Neuronal stem cell (in vitro differentiated cells): ENCODE measurements at regions not wholly inside any gene's neighbourhood (a gene's known extent, or its start where the extent isn't known, plus 50 kb on each side); places are given as distances from the start of the nearest gene placed in this dataset.
A peak's percentile ranks its signal among the peaks of the same experiment; 100 is the strongest.

Source experiments
- DNase-seq: peaks from one replicate; pipeline ENCODE4 v3.0.0-alpha.2; 2013; ENCODE audit warnings: low spot score
- H2AFZ ChIP-seq: one replicate; pipeline ENCODE4 v1.6.1; 2013; ENCODE audit warnings: mild to moderate bottlenecking, low read length, inconsistent platforms
- H2AK5ac ChIP-seq: 2 replicates; pipeline ENCODE4 v1.6.1; 2013; ENCODE audit warnings: low read depth, mild to moderate bottlenecking, inconsistent platforms, low read length, moderate library complexity, mixed read lengths
- H2BK120ac ChIP-seq: 2 replicates; pipeline ENCODE4 v1.6.1; 2013; ENCODE audit warnings: low read depth, mild to moderate bottlenecking, inconsistent platforms, low read length, moderate library complexity, mixed read lengths
- H2BK12ac ChIP-seq: one replicate; pipeline ENCODE4 v1.6.1; 2013; ENCODE audit warnings: low read length, inconsistent platforms
- H2BK15ac ChIP-seq: 2 replicates; pipeline ENCODE4 v1.6.1; 2013; ENCODE audit warnings: mild to moderate bottlenecking, low read length, inconsistent platforms, mixed read lengths
- H2BK5ac ChIP-seq: one replicate; pipeline ENCODE4 v1.6.1; 2013; ENCODE audit warnings: inconsistent platforms, mild to moderate bottlenecking, low read length, moderate library complexity
- H3K14ac ChIP-seq: one replicate; pipeline ENCODE4 v1.6.1; 2013; ENCODE audit warnings: low read length, inconsistent platforms
- H3K18ac ChIP-seq: 2 replicates; pipeline ENCODE4 v1.6.1; 2013; ENCODE audit warnings: low read length, inconsistent platforms
- H3K23ac ChIP-seq: 2 replicates; pipeline ENCODE4 v1.6.1; 2013; ENCODE audit warnings: low read depth, mild to moderate bottlenecking, mixed read lengths, low read length, inconsistent platforms; ENCODE audit not compliant: poor library complexity
- H3K27ac ChIP-seq: replicated peaks from 3 replicates; pipeline ENCODE4 v1.5.1; 2013; ENCODE audit warnings: low read length, inconsistent platforms
- H3K27me3 ChIP-seq, 3 experiments: 2 replicates each; pipeline ENCODE4 v1.6.1; 2013; ENCODE audit warnings: low read length in 3 of 3, mild to moderate bottlenecking in 2 of 3, inconsistent platforms in 1 of 3, low read depth in 1 of 3, mixed read lengths in 1 of 3, moderate library complexity in 1 of 3; ENCODE audit not compliant: control insufficient read depth in 3 of 3, insufficient read depth in 3 of 3
- H3K36me3 ChIP-seq, 2 donors: replicated peaks in 1 of 2; 2 replicates each; pipeline ENCODE4 v1.6.1; 2013; ENCODE audit warnings: low read length in 2 of 2; ENCODE audit not compliant: control insufficient read depth in 2 of 2, insufficient read depth in 2 of 2
- H3K4ac ChIP-seq: 2 replicates; pipeline ENCODE4 v1.6.1; 2013; ENCODE audit warnings: inconsistent platforms, mild to moderate bottlenecking, low read length, moderate library complexity
- H3K4me1 ChIP-seq, 2 donors: 1 replicate in 1 of 2; 2 replicates in 1 of 2; pipeline ENCODE4 v1.6.1; 2013; ENCODE audit warnings: low read length in 2 of 2, low read depth in 1 of 2; ENCODE audit not compliant: control insufficient read depth in 2 of 2, insufficient read depth in 1 of 2
- H3K4me2 ChIP-seq: one replicate; pipeline ENCODE4 v1.6.1; 2013; ENCODE audit warnings: mild to moderate bottlenecking, low read length, inconsistent platforms; ENCODE audit not compliant: insufficient read depth, poor library complexity, severe bottlenecking
- H3K4me3 ChIP-seq, 2 donors: 2 replicates each; pipeline ENCODE4 v1.5.1; 2013; ENCODE audit warnings: low read length in 2 of 2, mild to moderate bottlenecking in 2 of 2, inconsistent platforms in 1 of 2, moderate library complexity in 1 of 2
- H3K79me1 ChIP-seq: one replicate; pipeline ENCODE4 v1.6.1; 2013; ENCODE audit warnings: low read depth, mild to moderate bottlenecking, inconsistent platforms, low read length, moderate library complexity
- H3K9ac ChIP-seq: one replicate; pipeline ENCODE4 v1.6.1; 2013; ENCODE audit warnings: mild to moderate bottlenecking, low read depth, low read length, inconsistent platforms; ENCODE audit not compliant: poor library complexity
- H3K9me3 ChIP-seq, 2 donors: replicated peaks in 1 of 2; 2 replicates each; pipeline versions ENCODE3 to v1.6.1; 2013; ENCODE audit warnings: low read length in 2 of 2, mild to moderate bottlenecking in 2 of 2, inconsistent platforms in 1 of 2, low read depth in 1 of 2, mixed read lengths in 1 of 2, moderate library complexity in 1 of 2; ENCODE audit not compliant: control insufficient read depth in 2 of 2, insufficient read depth in 1 of 2
- H4K8ac ChIP-seq: one replicate; pipeline ENCODE4 v1.6.1; 2013; ENCODE audit warnings: low read depth, mild to moderate bottlenecking, inconsistent platforms, low read length, moderate library complexity
- H4K91ac ChIP-seq: one replicate; pipeline ENCODE4 v1.6.1; 2013; ENCODE audit warnings: low read length, low read depth, mild to moderate bottlenecking, inconsistent platforms; ENCODE audit not compliant: poor library complexity
- WGBS, 2 donors: extraction: QIAGEN DNeasy Blood & Tissue Kit; methylation state at CpG; one replicate each; pipeline ENCODE4 v1.1.7; 2013; ENCODE audit warnings: missing lambda C conversion rate in 2 of 2, mixed read lengths in 1 of 2; ENCODE audit not compliant: insufficient read length in 2 of 2, insufficient replicate concordance in 1 of 2; ENCODE audit errors: extremely low coverage in 2 of 2; 5-methylcytosine and 5-hydroxymethylcytosine counted together

DNA sequence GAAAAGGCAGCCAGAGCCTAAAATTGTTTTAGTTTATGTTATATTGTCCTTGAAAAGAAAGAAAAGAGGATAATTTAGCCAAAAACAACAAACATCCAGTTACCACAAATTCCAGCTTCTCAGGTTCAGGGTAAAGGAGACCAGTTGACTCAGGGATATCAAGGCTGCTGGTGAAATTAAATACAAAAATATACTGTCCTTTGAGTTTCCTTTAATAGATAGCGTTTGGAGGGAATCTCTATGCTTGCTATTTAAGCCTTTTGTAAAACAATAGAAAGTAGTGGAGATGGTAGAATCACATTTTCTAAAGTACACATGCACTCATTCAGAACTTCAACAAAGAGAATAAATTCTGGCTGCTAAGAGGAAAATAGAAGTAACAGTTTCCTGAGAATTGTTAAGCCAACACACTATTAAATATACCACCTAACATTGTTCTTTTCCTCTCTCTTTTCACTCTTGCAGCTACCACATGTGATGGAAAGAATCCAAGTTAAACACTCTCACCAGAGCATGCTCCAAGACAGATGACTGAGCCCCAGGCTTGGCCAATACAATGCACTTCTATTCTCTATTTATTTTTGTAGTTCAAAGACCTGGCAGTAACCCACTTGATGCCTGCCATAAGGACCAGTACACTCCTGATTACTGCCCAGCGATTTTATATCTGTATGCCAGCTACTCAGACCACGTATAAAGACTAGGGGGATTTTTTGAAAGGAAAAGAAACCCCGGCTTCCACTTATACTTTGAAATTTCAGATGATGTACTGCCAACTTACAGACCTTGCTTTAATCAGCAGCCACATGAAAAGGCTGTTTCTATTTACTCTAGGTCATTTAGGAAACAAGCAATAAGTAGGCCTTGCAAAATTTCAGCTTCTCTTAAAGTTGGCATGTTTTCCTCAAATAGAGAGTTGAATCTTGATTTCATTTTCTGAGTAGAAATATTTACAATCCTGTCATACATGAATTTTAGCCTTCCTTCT is 756.9 kb downstream of the FAT4 start:
- no peak overlapping the region for H3K27ac ChIP-seq
- H2BK15ac ChIP-seq: no peak overlapping the region
- no peak overlapping the region for H2AK5ac ChIP-seq
- peak overlapping the region; percentile 56 for H2AFZ ChIP-seq
- no peak for DNase-seq
- no peaks in the 10 kb centered on the region for H3K79me1 ChIP-seq
- no peak overlapping the region for H3K4ac ChIP-seq
- H4K91ac ChIP-seq: no peak overlapping the region
- H3K36me3 ChIP-seq: no peaks in the 10 kb centered on the region
- no peaks in the 10 kb centered on the region for H3K27me3 ChIP-seq
- no peak overlapping the region for H3K18ac ChIP-seq
- no peak overlapping the region for H3K14ac ChIP-seq
- H2BK5ac ChIP-seq: no peak overlapping the region
- WGBS, 2 donors: no CpG with 5 or more reads among the region's 4 CpGs
- no peak overlapping the region for H2BK120ac ChIP-seq
- H3K4me3 ChIP-seq: no peak overlapping the region
- no peaks in the 10 kb centered on the region for H3K9me3 ChIP-seq
- H3K4me2 ChIP-seq: no peak overlapping the region
- H3K9ac ChIP-seq: no peak overlapping the region
- peaks cover 0 to 2% of the 10 kb centered on the region in 2 donors for H3K4me1 ChIP-seq
- H3K23ac ChIP-seq: no peak overlapping the region
- H2BK12ac ChIP-seq: no peak overlapping the region
- no peak overlapping the region for H4K8ac ChIP-seq

DNA sequence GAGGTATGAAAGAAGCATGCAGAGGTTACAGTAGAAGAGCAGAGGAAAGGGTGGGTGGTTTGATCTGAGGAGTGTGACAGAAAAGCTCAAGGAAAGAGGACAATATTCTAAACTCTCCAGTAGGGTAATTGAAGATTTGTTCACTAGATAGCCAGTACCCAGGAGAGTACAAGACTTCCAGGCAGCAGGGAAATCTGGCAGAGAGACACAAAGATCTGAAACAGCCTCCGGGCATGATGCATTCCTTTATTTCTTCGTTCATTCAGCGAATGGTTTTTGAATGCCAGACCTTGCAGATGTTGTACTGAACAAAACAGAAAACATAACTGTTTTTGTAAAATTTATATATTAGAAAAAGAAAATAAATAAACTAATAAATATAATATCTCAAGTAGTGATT is 766.6 kb downstream of the FAT4 start:
- Histone ChIP-seq H3K9me3 (no peaks in the 10 kb centered on the region), H4K8ac (no peak overlapping the region), H2BK120ac (no peak overlapping the region), H2BK15ac (no peak overlapping the region), H3K18ac (no peak overlapping the region), H3K79me1 (no peaks in the 10 kb centered on the region), H3K27me3 (no peaks in the 10 kb centered on the region), H3K9ac (no peak overlapping the region), H3K4me1 (no peaks in the 10 kb centered on the region), H3K23ac (no peak overlapping the region), H3K14ac (no peak overlapping the region), H2BK12ac (no peak overlapping the region), H2AFZ (no peak overlapping the region), H4K91ac (no peak overlapping the region), H2AK5ac (no peak overlapping the region), H2BK5ac (no peak overlapping the region), H3K4me2 (no peak overlapping the region), H3K27ac (no peak overlapping the region), H3K36me3 (no peaks in the 10 kb centered on the region), H3K4ac (no peak overlapping the region), H3K4me3 (no peak overlapping the region)
- DNase-seq: no peak
- no CpG with 5 or more reads among the region's 3 CpGs for WGBS, 2 donors

GRCh38 chr4:126086041-126086440 is 771.3 kb downstream of the FAT4 start:
- H3K4ac ChIP-seq: no peak overlapping the region
- no peaks in the 10 kb centered on the region for H3K36me3 ChIP-seq
- H3K9ac ChIP-seq: no peak overlapping the region
- no peaks in the 10 kb centered on the region for H3K27me3 ChIP-seq
- no peak for DNase-seq
- H2BK120ac ChIP-seq: no peak overlapping the region
- H4K8ac ChIP-seq: no peak overlapping the region
- H3K4me3 ChIP-seq: no peak overlapping the region
- no peaks in the 10 kb centered on the region for H3K9me3 ChIP-seq
- H3K23ac ChIP-seq: no peak overlapping the region
- H2AFZ ChIP-seq: no peak overlapping the region
- H3K4me1 ChIP-seq: no peaks in the 10 kb centered on the region
- no peak overlapping the region for H2BK5ac ChIP-seq
- H3K14ac ChIP-seq: no peak overlapping the region
- H3K79me1 ChIP-seq: no peaks in the 10 kb centered on the region
- no peak overlapping the region for H3K18ac ChIP-seq
- H2BK15ac ChIP-seq: no peak overlapping the region
- no peak overlapping the region for H3K4me2 ChIP-seq
- H2BK12ac ChIP-seq: no peak overlapping the region
- H3K27ac ChIP-seq: no peak overlapping the region
- no CpG with 5 or more reads among the region's 2 CpGs for WGBS, 2 donors
- no peak overlapping the region for H2AK5ac ChIP-seq
- H4K91ac ChIP-seq: no peak overlapping the region

DNA sequence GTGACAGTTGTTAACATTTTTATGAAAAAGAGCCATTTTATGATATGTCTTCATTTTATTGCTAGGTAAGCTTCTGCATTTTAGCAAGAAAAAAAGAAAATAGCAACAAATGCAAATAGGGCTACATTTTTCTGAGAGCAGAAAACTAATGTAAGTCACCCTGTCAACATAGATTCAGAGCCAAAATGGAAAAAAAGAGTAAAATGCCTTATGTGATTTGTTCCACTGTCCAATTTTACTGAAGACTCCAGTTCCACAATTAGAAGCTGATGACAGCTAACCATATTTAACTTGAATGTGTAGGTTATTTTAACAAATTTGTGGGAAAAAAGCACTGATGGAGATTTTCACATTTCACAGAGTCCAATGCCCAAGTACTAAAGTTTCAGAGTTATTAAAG is 772.3 kb downstream of the FAT4 start:
- Histone ChIP-seq H3K18ac (no peak overlapping the region), H3K27me3 (no peaks in the 10 kb centered on the region), H2BK5ac (no peak overlapping the region), H2AFZ (no peak overlapping the region), H3K9me3 (no peaks in the 10 kb centered on the region), H3K27ac (no peak overlapping the region), H3K4me2 (no peak overlapping the region), H2AK5ac (no peak overlapping the region), H3K4me3 (no peak overlapping the region), H3K4me1 (no peaks in the 10 kb centered on the region), H4K91ac (no peak overlapping the region), H2BK120ac (no peak overlapping the region), H3K9ac (no peak overlapping the region), H3K23ac (no peak overlapping the region), H2BK15ac (no peak overlapping the region), H4K8ac (no peak overlapping the region), H2BK12ac (no peak overlapping the region), H3K14ac (no peak overlapping the region), H3K4ac (no peak overlapping the region), H3K79me1 (no peaks in the 10 kb centered on the region), H3K36me3 (no peaks in the 10 kb centered on the region)
- no peak for DNase-seq
